GM23338 (cell line): ENCODE measurements at regions not wholly inside any gene's neighbourhood (a gene's known extent, or its start where the extent isn't known, plus 50 kb on each side); places are given as distances from the start of the nearest gene placed in this dataset.

Experiments used
- ATAC-seq: fragments of 200-7000 bp; cut with Tn5 transposase; 3 replicates; pipeline ENCODE4 v1.9.1; 2020
- DNase-seq: peaks from one replicate; pipeline ENCODE4 v3.0.0-alpha.2; 2015; ENCODE audit warnings: low spot score
- H2AFZ ChIP-seq: fragments of 200-600 bp; sonication (generic); 2 replicates; pipeline ENCODE4 v1.8.0; 2016; ENCODE audit warnings: antibody characterized with exemption, mild to moderate bottlenecking, moderate library complexity
- H3F3A ChIP-seq: fragments of 200-600 bp; sonication (generic); replicated peaks from 2 replicates; pipeline ENCODE4 v1.8.0; 2017; ENCODE audit warnings: antibody characterized with exemption, mixed run types, low read depth
- H3K27ac ChIP-seq: fragments of 200-600 bp; sonication (generic); 2 replicates; pipeline ENCODE4 v1.6.1; 2016; ENCODE audit warnings: low read depth
- H3K27me3 ChIP-seq: fragments of 200-600 bp; sonication (generic); 2 replicates; pipeline ENCODE4 v1.8.0; 2016; ENCODE audit warnings: mild to moderate bottlenecking, mixed run types, moderate library complexity; ENCODE audit not compliant: insufficient read depth
- H3K36me3 ChIP-seq: fragments of 200-600 bp; sonication (generic); 2 replicates; pipeline ENCODE4 v1.8.0; 2016; ENCODE audit warnings: mild to moderate bottlenecking; ENCODE audit not compliant: insufficient read depth
- H3K4me1 ChIP-seq: fragments of 200-600 bp; sonication (generic); 2 replicates; pipeline ENCODE4 v1.8.0; 2016; ENCODE audit warnings: mild to moderate bottlenecking, moderate library complexity; ENCODE audit not compliant: insufficient read depth
- H3K4me2 ChIP-seq: fragments of 200-600 bp; sonication (generic); 2 replicates; pipeline ENCODE4 v1.7.1; 2017; ENCODE audit warnings: mixed run types
- H3K4me3 ChIP-seq: fragments of 200-600 bp; sonication (generic); 2 replicates; pipeline ENCODE4 v1.6.1; 2016; ENCODE audit warnings: mixed run types
- H3K79me2 ChIP-seq: fragments of 200-600 bp; sonication (generic); replicated peaks from 2 replicates; pipeline ENCODE4 v1.8.0; 2017; ENCODE audit warnings: mild to moderate bottlenecking; ENCODE audit not compliant: insufficient read depth
- H3K9me2 ChIP-seq: fragments of 200-600 bp; sonication (generic); 2 replicates; pipeline ENCODE4 v1.8.0; 2017; ENCODE audit not compliant: insufficient read depth
- H4K20me1 ChIP-seq: fragments of 200-600 bp; sonication (generic); replicated peaks from 2 replicates; pipeline ENCODE4 v1.8.0; 2017; ENCODE audit warnings: mild to moderate bottlenecking; ENCODE audit not compliant: insufficient read depth
- H3K27ac Mint-ChIP-seq: 2 replicates; pipeline ENCODE4 v1.8.0; 2020; ENCODE audit warnings: inconsistent platforms, mild to moderate bottlenecking, moderate library complexity, mixed read lengths
- H3K27me3 Mint-ChIP-seq: 3 replicates; pipeline ENCODE4 v1.8.0; 2022; ENCODE audit warnings: low read depth, mild to moderate bottlenecking, moderate library complexity, mixed read lengths, inconsistent platforms; ENCODE audit not compliant: insufficient read depth, poor library complexity
- H3K36me3 Mint-ChIP-seq: 3 replicates; pipeline ENCODE4 v1.8.0; 2021; ENCODE audit warnings: low read depth, mild to moderate bottlenecking, inconsistent platforms, moderate library complexity, mixed read lengths
- H3K4me1 Mint-ChIP-seq: 3 replicates; pipeline ENCODE4 v1.8.0; 2020; ENCODE audit warnings: mild to moderate bottlenecking, inconsistent platforms, mixed read lengths
- H3K4me3 Mint-ChIP-seq: 3 replicates; pipeline ENCODE4 v1.8.0; 2021; ENCODE audit warnings: moderate library complexity, mild to moderate bottlenecking, inconsistent platforms, mixed read lengths
- H3K9me3 Mint-ChIP-seq: 3 replicates; pipeline ENCODE4 v1.8.0; 2020; ENCODE audit warnings: moderate library complexity, mild to moderate bottlenecking, inconsistent platforms, mixed read lengths
- CREB1 ChIP-seq: fragments of 250-450 bp; sonication (Bioruptor Pico); IDR thresholded peaks from 2 replicates; pipeline ENCODE4 v1.5.0; 2020; ENCODE audit warnings: low read depth, mild to moderate bottlenecking, moderate library complexity
- EZH2 ChIP-seq: fragments of 200-600 bp; sonication (generic); IDR thresholded peaks from one replicate; pipeline ENCODE4 v1.8.0; 2017; ENCODE audit warnings: antibody characterized with exemption, mild to moderate bottlenecking, low read depth; ENCODE audit not compliant: unreplicated experiment
- EZH2phosphoT487 ChIP-seq: fragments of 200-600 bp; sonication (generic); IDR thresholded peaks from one replicate; pipeline ENCODE4 v1.8.1; 2018; ENCODE audit warnings: antibody characterized with exemption; ENCODE audit not compliant: unreplicated experiment
- JUNB ChIP-seq: IDR thresholded peaks from one replicate; pipeline ENCODE4 v1.6.1; 2016; ENCODE audit warnings: antibody characterized with exemption; ENCODE audit not compliant: unreplicated experiment
- NANOG ChIP-seq: IDR thresholded peaks from 2 replicates; pipeline ENCODE4 v1.6.1; 2016; ENCODE audit warnings: antibody characterized with exemption, borderline replicate concordance
- POLR2AphosphoS5 ChIP-seq: IDR thresholded peaks from 2 replicates; pipeline ENCODE4 v1.6.1; 2016; ENCODE audit warnings: antibody characterized with exemption, low read depth
- REST ChIP-seq: IDR thresholded peaks from one replicate; pipeline ENCODE4 v1.6.1; 2018; ENCODE audit warnings: antibody characterized with exemption; ENCODE audit not compliant: unreplicated experiment
- STAT1 ChIP-seq: IDR thresholded peaks from one replicate; pipeline ENCODE4 v1.6.1; 2016; ENCODE audit warnings: antibody characterized with exemption; ENCODE audit not compliant: unreplicated experiment
- ZNF114 ChIP-seq: fragments of 250-450 bp; sonication (Bioruptor Pico); IDR thresholded peaks from 2 replicates; pipeline ENCODE4 v1.5.0; 2020; ENCODE audit warnings: mild to moderate bottlenecking, moderate library complexity
- ZNF331 ChIP-seq: fragments of 250-450 bp; sonication (Bioruptor Pico); IDR thresholded peaks from 2 replicates; pipeline ENCODE4 v1.5.0; 2020; ENCODE audit warnings: low read depth, mild to moderate bottlenecking, moderate library complexity
- TF ChIP-seq, protein P1 (sequence below): fragments of 250-450 bp; sonication (Bioruptor Pico); IDR thresholded peaks from 2 replicates; pipeline ENCODE4 v1.5.0; 2020; ENCODE audit warnings: mild to moderate bottlenecking, moderate library complexity
- TF ChIP-seq, protein P2 (sequence below): IDR thresholded peaks from 2 replicates; pipeline ENCODE4 v1.6.1; 2016; ENCODE audit warnings: antibody characterized with exemption
- TF ChIP-seq, protein P3 (sequence below), 2 experiments: fragments of 200-600 bp in 1 of 2; sonication (generic) in 1 of 2; conservative IDR thresholded peaks; 2 replicates each; pipeline versions ENCODE4 v1.5.1 to v1.6.1; 2016 to 2017; ENCODE audit warnings: antibody characterized with exemption in 2 of 2, low read depth in 2 of 2, mild to moderate bottlenecking in 2 of 2, moderate library complexity in 1 of 2

DNA sequence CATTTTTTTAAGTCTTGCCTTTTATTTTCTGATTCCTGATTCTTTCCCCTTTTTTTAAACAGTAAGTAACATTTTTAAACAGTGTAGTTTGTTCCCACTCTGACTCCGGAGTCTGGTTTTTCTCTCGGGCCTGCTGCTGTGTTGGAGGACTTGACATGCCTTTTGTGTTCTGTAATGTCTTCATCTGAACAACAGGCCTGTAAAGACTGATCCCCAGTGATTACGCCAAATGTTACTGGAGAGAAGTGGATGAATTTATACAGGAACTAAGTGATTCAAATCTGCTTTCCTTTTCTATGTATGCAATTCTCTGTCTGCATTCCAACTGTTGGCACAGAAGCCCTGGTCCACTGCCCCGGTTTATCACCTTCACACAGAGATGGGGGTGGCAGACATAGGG, 54.3 kb upstream of the RMDN2 start:
- no peaks in the 10 kb centered on the region for H3K36me3 Mint-ChIP-seq
- H3K27me3 Mint-ChIP-seq, result peaks cover 7% of the 10 kb centered on the region
- Histone ChIP-seq H3K4me2 (no peak overlapping the region), H3K4me1 (peaks cover 7% of the 10 kb centered on the region; the same call in 1 of the 2 replicates), H3K9me2 (peaks cover 11% of the 10 kb centered on the region; the same call in 1 of the 2 replicates), H3F3A (no peaks in the 10 kb centered on the region), H3K79me2 (no peaks in the 10 kb centered on the region), H4K20me1 (no peaks in the 10 kb centered on the region), H2AFZ (no peak overlapping the region), H3K27me3 (no peaks in the 10 kb centered on the region), H3K27ac (no peak overlapping the region), H3K4me3 (no peak overlapping the region), H3K36me3 (no peaks in the 10 kb centered on the region)
- H3K4me1 Mint-ChIP-seq, result peaks cover 25% of the 10 kb centered on the region
- TF ChIP-seq EZH2phosphoT487 (no peak), NANOG (no peak), STAT1 (no peak), JUNB (no peak), POLR2AphosphoS5 (no peak), EZH2 (no peak), ZNF331 (CRISPR knock-in tag) (no peak), CREB1 (no peak), REST (no peak), ZNF114 (CRISPR knock-in tag) (no peak)
- TF ChIP-seq, protein P1, sequence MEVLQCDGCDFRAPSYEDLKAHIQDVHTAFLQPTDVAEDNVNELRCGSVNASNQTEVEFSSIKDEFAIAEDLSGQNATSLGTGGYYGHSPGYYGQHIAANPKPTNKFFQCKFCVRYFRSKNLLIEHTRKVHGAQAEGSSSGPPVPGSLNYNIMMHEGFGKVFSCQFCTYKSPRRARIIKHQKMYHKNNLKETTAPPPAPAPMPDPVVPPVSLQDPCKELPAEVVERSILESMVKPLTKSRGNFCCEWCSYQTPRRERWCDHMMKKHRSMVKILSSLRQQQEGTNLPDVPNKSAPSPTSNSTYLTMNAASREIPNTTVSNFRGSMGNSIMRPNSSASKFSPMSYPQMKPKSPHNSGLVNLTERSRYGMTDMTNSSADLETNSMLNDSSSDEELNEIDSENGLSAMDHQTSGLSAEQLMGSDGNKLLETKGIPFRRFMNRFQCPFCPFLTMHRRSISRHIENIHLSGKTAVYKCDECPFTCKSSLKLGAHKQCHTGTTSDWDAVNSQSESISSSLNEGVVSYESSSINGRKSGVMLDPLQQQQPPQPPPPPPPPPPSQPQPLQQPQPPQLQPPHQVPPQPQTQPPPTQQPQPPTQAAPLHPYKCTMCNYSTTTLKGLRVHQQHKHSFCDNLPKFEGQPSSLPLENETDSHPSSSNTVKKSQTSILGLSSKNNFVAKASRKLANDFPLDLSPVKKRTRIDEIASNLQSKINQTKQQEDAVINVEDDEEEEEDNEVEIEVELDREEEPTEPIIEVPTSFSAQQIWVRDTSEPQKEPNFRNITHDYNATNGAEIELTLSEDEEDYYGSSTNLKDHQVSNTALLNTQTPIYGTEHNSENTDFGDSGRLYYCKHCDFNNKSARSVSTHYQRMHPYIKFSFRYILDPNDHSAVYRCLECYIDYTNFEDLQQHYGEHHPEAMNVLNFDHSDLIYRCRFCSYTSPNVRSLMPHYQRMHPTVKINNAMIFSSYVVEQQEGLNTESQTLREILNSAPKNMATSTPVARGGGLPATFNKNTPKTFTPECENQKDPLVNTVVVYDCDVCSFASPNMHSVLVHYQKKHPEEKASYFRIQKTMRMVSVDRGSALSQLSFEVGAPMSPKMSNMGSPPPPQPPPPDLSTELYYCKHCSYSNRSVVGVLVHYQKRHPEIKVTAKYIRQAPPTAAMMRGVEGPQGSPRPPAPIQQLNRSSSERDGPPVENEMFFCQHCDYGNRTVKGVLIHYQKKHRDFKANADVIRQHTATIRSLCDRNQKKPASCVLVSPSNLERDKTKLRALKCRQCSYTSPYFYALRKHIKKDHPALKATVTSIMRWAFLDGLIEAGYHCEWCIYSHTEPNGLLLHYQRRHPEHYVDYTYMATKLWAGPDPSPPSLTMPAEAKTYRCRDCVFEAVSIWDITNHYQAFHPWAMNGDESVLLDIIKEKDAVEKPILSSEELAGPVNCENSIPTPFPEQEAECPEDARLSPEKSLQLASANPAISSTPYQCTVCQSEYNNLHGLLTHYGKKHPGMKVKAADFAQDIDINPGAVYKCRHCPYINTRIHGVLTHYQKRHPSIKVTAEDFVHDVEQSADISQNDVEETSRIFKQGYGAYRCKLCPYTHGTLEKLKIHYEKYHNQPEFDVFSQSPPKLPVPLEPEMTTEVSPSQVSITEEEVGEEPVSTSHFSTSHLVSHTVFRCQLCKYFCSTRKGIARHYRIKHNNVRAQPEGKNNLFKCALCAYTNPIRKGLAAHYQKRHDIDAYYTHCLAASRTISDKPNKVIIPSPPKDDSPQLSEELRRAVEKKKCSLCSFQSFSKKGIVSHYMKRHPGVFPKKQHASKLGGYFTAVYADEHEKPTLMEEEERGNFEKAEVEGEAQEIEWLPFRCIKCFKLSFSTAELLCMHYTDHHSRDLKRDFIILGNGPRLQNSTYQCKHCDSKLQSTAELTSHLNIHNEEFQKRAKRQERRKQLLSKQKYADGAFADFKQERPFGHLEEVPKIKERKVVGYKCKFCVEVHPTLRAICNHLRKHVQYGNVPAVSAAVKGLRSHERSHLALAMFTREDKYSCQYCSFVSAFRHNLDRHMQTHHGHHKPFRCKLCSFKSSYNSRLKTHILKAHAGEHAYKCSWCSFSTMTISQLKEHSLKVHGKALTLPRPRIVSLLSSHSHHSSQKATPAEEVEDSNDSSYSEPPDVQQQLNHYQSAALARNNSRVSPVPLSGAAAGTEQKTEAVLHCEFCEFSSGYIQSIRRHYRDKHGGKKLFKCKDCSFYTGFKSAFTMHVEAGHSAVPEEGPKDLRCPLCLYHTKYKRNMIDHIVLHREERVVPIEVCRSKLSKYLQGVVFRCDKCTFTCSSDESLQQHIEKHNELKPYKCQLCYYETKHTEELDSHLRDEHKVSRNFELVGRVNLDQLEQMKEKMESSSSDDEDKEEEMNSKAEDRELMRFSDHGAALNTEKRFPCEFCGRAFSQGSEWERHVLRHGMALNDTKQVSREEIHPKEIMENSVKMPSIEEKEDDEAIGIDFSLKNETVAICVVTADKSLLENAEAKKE (CRISPR knock-in tag), result no peak
- TF ChIP-seq, protein P2, sequence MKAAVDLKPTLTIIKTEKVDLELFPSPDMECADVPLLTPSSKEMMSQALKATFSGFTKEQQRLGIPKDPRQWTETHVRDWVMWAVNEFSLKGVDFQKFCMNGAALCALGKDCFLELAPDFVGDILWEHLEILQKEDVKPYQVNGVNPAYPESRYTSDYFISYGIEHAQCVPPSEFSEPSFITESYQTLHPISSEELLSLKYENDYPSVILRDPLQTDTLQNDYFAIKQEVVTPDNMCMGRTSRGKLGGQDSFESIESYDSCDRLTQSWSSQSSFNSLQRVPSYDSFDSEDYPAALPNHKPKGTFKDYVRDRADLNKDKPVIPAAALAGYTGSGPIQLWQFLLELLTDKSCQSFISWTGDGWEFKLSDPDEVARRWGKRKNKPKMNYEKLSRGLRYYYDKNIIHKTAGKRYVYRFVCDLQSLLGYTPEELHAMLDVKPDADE, result no peak
- TF ChIP-seq, protein P3, sequence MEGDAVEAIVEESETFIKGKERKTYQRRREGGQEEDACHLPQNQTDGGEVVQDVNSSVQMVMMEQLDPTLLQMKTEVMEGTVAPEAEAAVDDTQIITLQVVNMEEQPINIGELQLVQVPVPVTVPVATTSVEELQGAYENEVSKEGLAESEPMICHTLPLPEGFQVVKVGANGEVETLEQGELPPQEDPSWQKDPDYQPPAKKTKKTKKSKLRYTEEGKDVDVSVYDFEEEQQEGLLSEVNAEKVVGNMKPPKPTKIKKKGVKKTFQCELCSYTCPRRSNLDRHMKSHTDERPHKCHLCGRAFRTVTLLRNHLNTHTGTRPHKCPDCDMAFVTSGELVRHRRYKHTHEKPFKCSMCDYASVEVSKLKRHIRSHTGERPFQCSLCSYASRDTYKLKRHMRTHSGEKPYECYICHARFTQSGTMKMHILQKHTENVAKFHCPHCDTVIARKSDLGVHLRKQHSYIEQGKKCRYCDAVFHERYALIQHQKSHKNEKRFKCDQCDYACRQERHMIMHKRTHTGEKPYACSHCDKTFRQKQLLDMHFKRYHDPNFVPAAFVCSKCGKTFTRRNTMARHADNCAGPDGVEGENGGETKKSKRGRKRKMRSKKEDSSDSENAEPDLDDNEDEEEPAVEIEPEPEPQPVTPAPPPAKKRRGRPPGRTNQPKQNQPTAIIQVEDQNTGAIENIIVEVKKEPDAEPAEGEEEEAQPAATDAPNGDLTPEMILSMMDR (conservative IDR thresholded peaks at IDR 0.05; ENCODE audit: low read depth in 2 of 2), result no peak
- no peaks in the 10 kb centered on the region for H3K9me3 Mint-ChIP-seq
- H3K4me3 Mint-ChIP-seq, result no peak overlapping the region
- no peak for DNase-seq
- H3K27ac Mint-ChIP-seq, result no peak overlapping the region
- ATAC-seq, result no peak
